Heart left ventricle (tissue), 16 donors: ENCODE measurements at regions not wholly inside any gene's neighbourhood (a gene's known extent, or its start where the extent isn't known, plus 50 kb on each side); places are given as distances from the start of the nearest gene placed in this dataset.

Source experiments
- ATAC-seq, 4 donors: fragments of 200-7000 bp; cut with Tn5 transposase; one replicate each; pipeline ENCODE4 v1.9.1; 2020 to 2022; ENCODE audit warnings: moderate library complexity in 4 of 4, mild to moderate bottlenecking in 3 of 4, moderate number of reproducible peaks in 1 of 4
- DNase-seq, 5 donors: peaks; one replicate each; pipeline ENCODE4 v3.0.0-alpha.2; 2020
- H3K27ac ChIP-seq, 12 donors: fragments of 200-600 bp; sonication (generic) in 4 of 12; one replicate each; pipeline versions ENCODE4 v1.5.0 to v1.8.0; 2016 to 2022; ENCODE audit warnings: mild to moderate bottlenecking in 2 of 12
- H3K27me3 ChIP-seq, 9 donors: fragments of 200-600 bp; sonication (generic) in 2 of 9; one replicate each; pipeline versions ENCODE4 v1.5.1 to v1.8.0; 2016 to 2022; ENCODE audit warnings: mild to moderate bottlenecking in 3 of 9
- H3K36me3 ChIP-seq, 9 donors: fragments of 200-600 bp; sonication (generic) in 2 of 9; one replicate each; pipeline versions ENCODE4 v1.5.0 to v1.8.0; 2018 to 2022; ENCODE audit warnings: mild to moderate bottlenecking in 2 of 9
- H3K4me1 ChIP-seq, 12 donors: fragments of 200-600 bp; sonication (generic) in 4 of 12; one replicate each; pipeline versions ENCODE4 v1.5.0 to v1.8.0; 2016 to 2022; ENCODE audit warnings: mild to moderate bottlenecking in 3 of 12
- H3K4me3 ChIP-seq, 12 donors: fragments of 200-600 bp; sonication (generic) in 4 of 12; one replicate each; pipeline versions ENCODE4 v1.5.0 to v1.8.0; 2017 to 2022; ENCODE audit warnings: mild to moderate bottlenecking in 9 of 12, moderate library complexity in 4 of 12
- H3K9me3 ChIP-seq, 12 donors: fragments of 200-600 bp; sonication (generic) in 4 of 12; one replicate each; pipeline versions ENCODE4 v1.5.0 to v1.8.0; 2016 to 2022; ENCODE audit warnings: mild to moderate bottlenecking in 1 of 12
- POLR2A ChIP-seq, 2 donors: fragments of 450-650 bp; IDR thresholded peaks; one replicate each; pipeline ENCODE4 v1.6.1; 2017; ENCODE audit warnings: antibody characterized with exemption in 2 of 2, mild to moderate bottlenecking in 2 of 2, moderate library complexity in 2 of 2
- WGBS, 4 donors: extraction: QIAGEN DNeasy Blood & Tissue Kit in 2 of 4; methylation state at CpG; one replicate each; pipeline versions ENCODE4 v1.1.5 to v1.1.7; 2013 to 2018; 5-methylcytosine and 5-hydroxymethylcytosine counted together
- intact Hi-C, 10 donors: fragments of 100-400 bp; cut with DNase I; formaldehyde crosslinking; loops; one replicate each; pipeline versions ENCODE4 v1.11.1 to v1.14.2; 2022
- TF ChIP-seq, protein P1 (sequence below), 12 donors: fragments of 200-600 bp; sonication (generic) in 4 of 12; IDR thresholded peaks; one replicate each; pipeline versions ENCODE4 v1.5.0 to v1.8.0; 2018 to 2022; ENCODE audit warnings: antibody characterized with exemption in 12 of 12, mild to moderate bottlenecking in 5 of 12
- donor health status: ischemic (EF 13 %, LVEDD 7.1; RV severe dilation, severe dysfunction).
- donor health status: healthy with polysubstance abuse.
- donor health status: DM: no; HTN: yes; CAD: no.
- donor health status: DM: no; HTN: no; CAD: no.
- donor health status: ischemic (EF 25% LVEDD 6.9; RV normal size, moderate dysfunction).
- donor health status: ischemic (EF 25% LVEDD 5.7; RV mildly dilated, moderate dysfunction).
- donor health status: healthy.
- donor health status: DM: yes; HTN: yes; CAD: no.
- donor health status: ischemic (EF 35%, LVEDD 5.7; RV mildly dilated, moderate dysfunction).
- donor health status: nonischemic (EF 11% LVEDD 7.7; RV severe dilation, severe dysfunction).
- donor health status: DM: yes; HTN: yes; CAD: no.
- donor health status: PGD.
- donor health status: ischemic (EF 29% LVEDD 5.4; RV normal size, mild dysfunction).
- donor health status: nonischemic (EF 23%, LVEDD 6.1; RV moderate dilation, normal function).

DNA sequence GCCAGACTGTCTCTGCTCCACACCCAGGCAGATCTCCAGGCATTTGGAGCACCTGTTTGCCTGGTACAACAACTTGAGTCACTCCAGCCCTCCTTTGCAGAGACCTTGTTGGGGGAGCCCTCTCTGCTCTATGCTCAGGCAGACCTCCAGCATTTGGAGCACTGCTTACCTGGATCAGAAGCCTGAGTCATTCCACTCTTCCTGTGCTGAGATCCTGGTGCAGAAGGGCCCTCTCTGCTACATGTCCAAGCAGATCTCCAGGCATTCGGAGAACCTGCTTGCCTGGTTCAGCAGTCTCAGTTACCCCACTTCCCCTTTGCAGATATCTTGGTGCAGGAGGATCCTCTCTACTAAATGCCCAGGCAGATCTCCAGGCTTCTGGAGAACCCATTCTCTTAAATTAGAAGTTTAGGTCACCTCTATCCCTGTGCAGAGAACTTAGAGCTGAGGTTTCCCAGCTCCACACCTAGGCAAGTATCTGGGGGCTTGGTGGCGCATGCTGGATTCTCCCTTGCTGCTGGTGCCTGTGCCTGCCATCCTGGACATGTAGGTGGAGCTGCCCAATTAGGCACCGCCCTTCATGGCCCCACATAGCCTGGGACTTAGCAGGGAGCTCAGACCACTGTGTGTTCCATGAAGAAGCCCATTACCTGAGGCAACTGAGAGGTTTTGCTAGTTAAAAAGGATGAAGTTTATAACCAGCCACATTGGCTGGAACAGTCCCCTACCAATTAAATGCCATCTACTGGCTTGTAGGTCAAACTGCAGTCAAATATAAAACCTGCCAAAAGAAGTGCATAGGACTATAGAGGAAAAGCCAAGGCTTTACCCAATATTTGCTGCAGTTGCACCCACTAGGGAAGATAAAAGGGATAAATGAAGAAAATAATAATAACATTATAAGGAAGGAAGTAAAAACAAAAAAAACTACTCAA is 97.6 kb upstream of the SLITRK6 start:
- Histone ChIP-seq H3K27me3 (no peaks in the 10 kb centered on the region), H3K9me3 (peaks cover 0 to 4% (median 0%) of the 10 kb centered on the region in 12 donors), H3K36me3 (no peaks in the 10 kb centered on the region), H3K4me3 (no peak overlapping the region), H3K27ac (no peak overlapping the region), H3K4me1 (no peaks in the 10 kb centered on the region)
- no peak for TF ChIP-seq POLR2A (IDR thresholded peaks at IDR 0.05)
- TF ChIP-seq, protein P1, sequence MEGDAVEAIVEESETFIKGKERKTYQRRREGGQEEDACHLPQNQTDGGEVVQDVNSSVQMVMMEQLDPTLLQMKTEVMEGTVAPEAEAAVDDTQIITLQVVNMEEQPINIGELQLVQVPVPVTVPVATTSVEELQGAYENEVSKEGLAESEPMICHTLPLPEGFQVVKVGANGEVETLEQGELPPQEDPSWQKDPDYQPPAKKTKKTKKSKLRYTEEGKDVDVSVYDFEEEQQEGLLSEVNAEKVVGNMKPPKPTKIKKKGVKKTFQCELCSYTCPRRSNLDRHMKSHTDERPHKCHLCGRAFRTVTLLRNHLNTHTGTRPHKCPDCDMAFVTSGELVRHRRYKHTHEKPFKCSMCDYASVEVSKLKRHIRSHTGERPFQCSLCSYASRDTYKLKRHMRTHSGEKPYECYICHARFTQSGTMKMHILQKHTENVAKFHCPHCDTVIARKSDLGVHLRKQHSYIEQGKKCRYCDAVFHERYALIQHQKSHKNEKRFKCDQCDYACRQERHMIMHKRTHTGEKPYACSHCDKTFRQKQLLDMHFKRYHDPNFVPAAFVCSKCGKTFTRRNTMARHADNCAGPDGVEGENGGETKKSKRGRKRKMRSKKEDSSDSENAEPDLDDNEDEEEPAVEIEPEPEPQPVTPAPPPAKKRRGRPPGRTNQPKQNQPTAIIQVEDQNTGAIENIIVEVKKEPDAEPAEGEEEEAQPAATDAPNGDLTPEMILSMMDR (IDR thresholded peaks at IDR 0.05): no peak
- intact Hi-C loops: no loop called here
- 77 to 86% (median 79%) methylated on average over 3 of the region's 3 CpGs for WGBS, 4 donors
- no peak for DNase-seq
- no peak for ATAC-seq

- Histone ChIP-seq H3K4me3 (no peak overlapping the region), H3K9me3 (no peaks in the 10 kb centered on the region), H3K27me3 (no peaks in the 10 kb centered on the region), H3K4me1 (no peaks in the 10 kb centered on the region), H3K27ac (no peak overlapping the region), H3K36me3 (no peaks in the 10 kb centered on the region)
- TF ChIP-seq, protein P1 (IDR thresholded peaks at IDR 0.05): no peak
- 70 to 84% (median 77%) methylated on average over 1 of the region's 1 CpG for WGBS, 4 donors
- ATAC-seq: no peak
- DNase-seq: no peak
- intact Hi-C loops: no loop called here
Measured at GRCh38 chr13:85887406-85887805, 88.2 kb upstream of the SLITRK6 start.

- DNase-seq (no peak), ATAC-seq (no peak)
- Histone ChIP-seq H3K4me3 (no peak overlapping the region), H3K27ac (no peak overlapping the region), H3K4me1 (no peaks in the 10 kb centered on the region), H3K27me3 (no peaks in the 10 kb centered on the region), H3K36me3 (no peaks in the 10 kb centered on the region), H3K9me3 (peaks cover 0 to 2% (median 0%) of the 10 kb centered on the region in 12 donors)
- TF ChIP-seq, protein P1 (IDR thresholded peaks at IDR 0.05): no peak
- TF ChIP-seq POLR2A (IDR thresholded peaks at IDR 0.05): no peak
- WGBS, 4 donors: 55 to 79% (median 64%) methylated on average over 2 of the region's 2 CpGs
- intact Hi-C loops: no loop called here
Measured at GRCh38 chr13:85879014-85879413, 79.8 kb upstream of the SLITRK6 start.

DNA sequence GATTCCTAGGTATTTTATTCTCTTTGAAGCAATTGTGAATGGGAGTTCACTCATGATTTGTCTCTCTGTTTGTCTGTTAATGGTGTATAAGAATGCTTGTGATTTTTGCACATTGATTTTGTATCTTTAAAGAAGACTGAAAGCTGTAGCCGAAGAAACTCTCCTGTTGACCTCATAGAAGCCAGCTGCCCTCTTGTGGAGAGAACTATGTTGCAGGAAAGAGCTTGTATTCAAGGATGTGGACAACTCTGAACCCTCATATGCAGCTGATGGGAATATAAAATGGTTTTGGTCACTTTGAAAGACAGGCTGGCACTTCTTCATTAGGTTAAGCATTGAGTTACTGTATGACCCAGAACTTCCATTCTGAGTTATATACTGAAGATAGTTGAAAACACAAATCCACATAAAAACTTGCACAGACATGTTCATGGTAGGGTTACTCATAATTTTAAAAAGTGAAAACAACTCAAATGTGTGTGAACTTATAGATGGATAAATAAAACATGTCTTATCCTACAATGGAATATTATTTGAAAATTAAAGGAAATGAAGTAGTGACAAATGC is 65.8 kb upstream of the SLITRK6 start:
- 46 to 66% (median 58%) methylated on average over 1 of the region's 1 CpG for WGBS, 4 donors
- Histone ChIP-seq H3K9me3 (peaks cover 0 to 5% (median 0%) of the 10 kb centered on the region in 12 donors), H3K36me3 (no peaks in the 10 kb centered on the region), H3K4me1 (no peaks in the 10 kb centered on the region), H3K4me3 (no peak overlapping the region), H3K27ac (no peak overlapping the region), H3K27me3 (no peaks in the 10 kb centered on the region)
- TF ChIP-seq, protein P1 (IDR thresholded peaks at IDR 0.05): no peak
- no peak for TF ChIP-seq POLR2A (IDR thresholded peaks at IDR 0.05)
- ATAC-seq (no peak), DNase-seq (no peak)
- intact Hi-C loops: no loop called here
